ENCODE measurements at regions not wholly inside any gene's neighbourhood (a gene's known extent, or its start where the extent isn't known, plus 50 kb on each side); places are given as distances from the start of the nearest gene placed in this dataset.

- TF ChIP-seq CTCF (IDR thresholded peaks at IDR 0.05; ENCODE audit: insufficient read depth, low read length), result no peak
- no peak for TF ChIP-seq REST (IDR thresholded peaks at IDR 0.05; ENCODE audit: insufficient replicate concordance, low read depth)
These were observed 218.4 kb upstream of the HS6ST1 start for GRCh38 chr2:128536925-128537620.

Data from HL-60 (cell line).